ENCODE measurements at regions not wholly inside any gene's neighbourhood (a gene's known extent, or its start where the extent isn't known, plus 50 kb on each side); places are given as distances from the start of the nearest gene placed in this dataset.

DNA sequence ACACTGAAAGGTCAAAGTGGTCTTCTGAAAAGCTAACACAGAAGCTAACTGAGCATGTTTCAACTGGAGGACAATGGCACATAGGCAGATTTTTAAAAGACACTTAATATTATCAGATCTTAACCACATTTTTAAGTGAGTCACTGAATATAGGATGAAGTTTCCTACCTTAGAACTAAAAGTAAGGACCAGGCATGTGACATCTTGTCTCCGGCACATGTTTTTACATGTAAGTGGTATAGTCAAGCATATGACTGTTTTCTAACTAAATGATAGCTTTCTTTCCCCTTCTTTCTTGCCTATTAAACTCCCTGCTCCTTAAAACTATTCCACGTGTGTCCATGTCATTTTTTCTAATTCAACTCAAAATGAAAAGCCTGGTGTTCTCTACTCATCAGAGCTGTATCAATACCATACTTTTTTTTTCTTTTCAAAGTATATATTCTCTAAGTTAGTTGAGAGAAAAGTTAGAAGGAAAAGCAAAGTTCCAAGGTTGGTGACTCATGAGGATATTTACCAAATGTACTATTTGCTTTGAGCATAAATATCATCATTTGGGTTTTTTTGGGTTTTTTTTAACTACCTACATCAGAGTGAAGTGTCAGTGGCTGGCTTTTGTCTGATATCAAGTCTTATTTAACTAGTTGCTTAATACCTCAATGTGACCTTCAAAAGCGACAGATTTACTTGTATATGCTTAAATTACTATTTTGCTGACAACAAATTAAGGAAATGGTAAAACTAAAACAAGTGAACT, 127.5 kb downstream of the CRPPA start:
- Histone ChIP-seq H3K27ac (ENCODE audit: low read depth, low read length) (no peak overlapping the region), H3K4me1 (ENCODE audit: control insufficient read depth in 2 of 2, insufficient read depth in 2 of 2, low read length in 2 of 2) (no peaks in the 10 kb centered on the region), H3K27me3 (ENCODE audit: control insufficient read depth in 2 of 2, insufficient read depth in 2 of 2, low read length in 2 of 2) (no peaks in the 10 kb centered on the region), H3K9me3 (ENCODE audit: control insufficient read depth in 2 of 3, low read length in 3 of 3) (no peaks in the 10 kb centered on the region), H3K4me3 (ENCODE audit: low read length) (no peak overlapping the region), H3K36me3 (ENCODE audit: control insufficient read depth in 2 of 3, insufficient read depth in 3 of 3, low read length in 3 of 3) (no peaks in the 10 kb centered on the region)
- Mint-ChIP-seq H3K4me3 (no peak overlapping the region), H3K9me3 (peaks cover 0 to 2% (median 0%) of the 10 kb centered on the region in 11 donors), H3K27ac (no peak overlapping the region), H3K27me3 (no peaks in the 10 kb centered on the region), H3K4me1 (no peaks in the 10 kb centered on the region), H3K36me3 (no peaks in the 10 kb centered on the region)
- ChIA-PET CTCF (no interaction called here), POLR2A (no interaction called here)
- ATAC-seq (no peak), DNase-seq (no peak)
- intact Hi-C loops (cut with micrococcal nuclease) = no loop called here

DNA sequence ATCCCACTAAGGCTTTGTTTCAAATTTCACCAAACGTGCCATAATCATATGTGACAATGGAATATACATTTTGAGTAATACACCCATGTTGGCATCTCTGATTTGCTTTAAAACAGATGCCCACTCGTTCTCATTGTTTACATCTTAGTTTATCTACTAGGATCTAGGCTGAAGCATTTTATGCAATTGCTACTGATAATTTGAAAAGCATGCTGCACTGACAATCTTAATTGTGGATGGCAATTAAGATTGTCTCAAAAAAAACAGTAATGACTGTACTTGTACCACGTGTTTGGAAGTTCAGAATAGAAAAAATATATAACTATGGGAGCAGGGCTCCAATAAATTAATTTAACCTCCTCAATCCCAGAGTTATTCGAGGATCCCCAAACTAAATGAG, 136.8 kb downstream of the CRPPA start:
- no peak for ATAC-seq
- Mint-ChIP-seq H3K4me3 (no peak overlapping the region), H3K27ac (no peak overlapping the region), H3K9me3 (peaks cover 0 to 9% (median 0%) of the 10 kb centered on the region in 11 donors), H3K4me1 (no peaks in the 10 kb centered on the region), H3K27me3 (no peaks in the 10 kb centered on the region), H3K36me3 (no peaks in the 10 kb centered on the region)
- ChIA-PET POLR2A (no interaction called here), CTCF (no interaction called here)
- H3K4me3 ChIP-seq (ENCODE audit: low read length) = no peak overlapping the region
- no peak overlapping the region for H3K27ac ChIP-seq (ENCODE audit: low read depth, low read length)
- no peaks in the 10 kb centered on the region for H3K27me3 ChIP-seq (ENCODE audit: control insufficient read depth in 2 of 2, insufficient read depth in 2 of 2, low read length in 2 of 2)
- no peaks in the 10 kb centered on the region for H3K36me3 ChIP-seq (ENCODE audit: control insufficient read depth in 2 of 3, insufficient read depth in 3 of 3, low read length in 3 of 3)
- intact Hi-C loops (cut with micrococcal nuclease) = no loop called here
- no peaks in the 10 kb centered on the region for H3K4me1 ChIP-seq (ENCODE audit: control insufficient read depth in 2 of 2, insufficient read depth in 2 of 2, low read length in 2 of 2)
- no peaks in the 10 kb centered on the region for H3K9me3 ChIP-seq (ENCODE audit: control insufficient read depth in 2 of 3, low read length in 3 of 3)
- no peak for DNase-seq

DNA sequence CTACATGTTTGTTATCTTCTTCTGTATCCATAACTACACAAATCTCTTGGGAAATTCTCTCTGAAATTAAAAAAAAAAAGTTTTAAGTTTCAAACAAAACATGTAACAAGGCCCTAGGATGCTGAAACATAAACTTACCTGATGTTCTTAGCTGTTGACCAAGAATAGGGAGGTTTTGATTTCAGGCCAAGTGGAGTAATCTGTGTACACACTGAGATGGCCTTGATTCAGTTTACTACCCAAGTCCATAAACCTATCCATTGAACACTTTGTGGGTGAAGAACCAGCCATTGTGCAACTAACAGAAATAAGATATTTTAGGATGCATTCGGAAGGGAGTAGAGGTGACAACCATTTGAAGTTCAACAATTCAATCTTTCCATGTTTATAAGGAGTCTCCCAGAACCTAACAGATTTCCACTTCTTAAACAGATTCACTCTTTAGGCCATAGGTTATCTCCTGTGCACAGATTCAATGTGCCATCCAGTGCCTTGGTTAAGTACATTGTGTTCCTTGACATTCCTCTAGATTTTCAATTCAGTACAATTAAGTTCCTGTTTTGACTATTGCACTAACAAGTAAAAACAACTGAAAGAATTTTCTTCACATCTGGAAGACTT, 143.1 kb downstream of the CRPPA start:
- DNase-seq = no peak
- no peak overlapping the region for H3K4me3 Mint-ChIP-seq
- Histone ChIP-seq H3K27me3 (ENCODE audit: control insufficient read depth in 2 of 2, insufficient read depth in 2 of 2, low read length in 2 of 2) (no peaks in the 10 kb centered on the region), H3K27ac (ENCODE audit: low read depth, low read length) (no peak overlapping the region), H3K9me3 (ENCODE audit: control insufficient read depth in 2 of 3, low read length in 3 of 3) (no peaks in the 10 kb centered on the region), H3K36me3 (ENCODE audit: control insufficient read depth in 2 of 3, insufficient read depth in 3 of 3, low read length in 3 of 3) (no peaks in the 10 kb centered on the region), H3K4me3 (ENCODE audit: low read length) (no peak overlapping the region), H3K4me1 (ENCODE audit: control insufficient read depth in 2 of 2, insufficient read depth in 2 of 2, low read length in 2 of 2) (no peaks in the 10 kb centered on the region)
- H3K27me3 Mint-ChIP-seq = no peaks in the 10 kb centered on the region
- CTCF ChIA-PET = no interaction called here
- POLR2A ChIA-PET = no interaction called here
- no peak for ATAC-seq
- H3K36me3 Mint-ChIP-seq = no peaks in the 10 kb centered on the region
- H3K27ac Mint-ChIP-seq = no peak overlapping the region
- intact Hi-C loops (cut with micrococcal nuclease) = no loop called here
- H3K4me1 Mint-ChIP-seq = peaks cover 0 to 2% (median 0%) of the 10 kb centered on the region in 7 donors
- H3K9me3 Mint-ChIP-seq = peaks cover 0 to 2% (median 0%) of the 10 kb centered on the region in 11 donors

DNA sequence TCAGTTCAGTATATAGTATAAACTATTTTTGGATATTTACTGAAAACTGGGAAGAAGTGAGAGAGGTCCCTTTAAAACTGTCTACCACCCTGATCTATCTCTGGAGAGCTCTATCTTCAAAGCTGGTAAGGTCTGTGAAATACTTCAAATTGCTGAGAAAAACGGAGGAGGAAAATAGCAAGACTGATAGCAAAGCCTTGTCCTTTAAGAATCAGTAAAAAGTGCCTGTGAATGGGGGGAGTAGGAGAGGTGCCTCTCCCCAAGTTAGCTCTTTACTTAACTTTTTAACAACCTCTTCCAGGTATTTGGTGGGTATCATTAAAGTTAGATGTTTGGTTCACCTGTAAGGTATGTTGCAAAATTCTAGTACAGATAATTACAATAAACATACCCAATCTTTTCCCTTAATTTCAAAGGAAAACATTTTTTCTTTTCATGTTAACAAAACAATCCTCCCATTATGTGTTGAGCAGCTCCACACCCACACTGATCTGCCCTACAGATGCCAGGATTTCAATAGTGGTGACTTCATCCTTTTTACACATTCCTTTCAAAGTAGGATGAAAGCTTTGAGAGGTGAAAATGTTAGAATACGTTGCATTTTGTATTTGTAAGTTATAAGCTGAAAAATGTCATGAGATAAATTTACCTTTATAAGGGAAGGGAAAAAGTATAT, 149.2 kb downstream of the CRPPA start:
- Mint-ChIP-seq H3K27me3 (no peaks in the 10 kb centered on the region), H3K9me3 (no peaks in the 10 kb centered on the region), H3K4me3 (no peak overlapping the region), H3K36me3 (no peaks in the 10 kb centered on the region), H3K27ac (no peak overlapping the region), H3K4me1 (no peaks in the 10 kb centered on the region)
- no peak overlapping the region for H3K4me3 ChIP-seq (ENCODE audit: low read length)
- POLR2A ChIA-PET = no interaction called here
- H3K27me3 ChIP-seq (ENCODE audit: control insufficient read depth in 2 of 2, insufficient read depth in 2 of 2, low read length in 2 of 2) = no peaks in the 10 kb centered on the region
- no peak overlapping the region for H3K27ac ChIP-seq (ENCODE audit: low read depth, low read length)
- H3K36me3 ChIP-seq (ENCODE audit: control insufficient read depth in 2 of 3, insufficient read depth in 3 of 3, low read length in 3 of 3) = no peaks in the 10 kb centered on the region
- intact Hi-C loops (cut with micrococcal nuclease) = no loop called here
- no peaks in the 10 kb centered on the region for H3K9me3 ChIP-seq (ENCODE audit: control insufficient read depth in 2 of 3, low read length in 3 of 3)
- DNase-seq (no peak), ATAC-seq (no peak)
- no peaks in the 10 kb centered on the region for H3K4me1 ChIP-seq (ENCODE audit: control insufficient read depth in 2 of 2, insufficient read depth in 2 of 2, low read length in 2 of 2)
- CTCF ChIA-PET = no interaction called here

DNA sequence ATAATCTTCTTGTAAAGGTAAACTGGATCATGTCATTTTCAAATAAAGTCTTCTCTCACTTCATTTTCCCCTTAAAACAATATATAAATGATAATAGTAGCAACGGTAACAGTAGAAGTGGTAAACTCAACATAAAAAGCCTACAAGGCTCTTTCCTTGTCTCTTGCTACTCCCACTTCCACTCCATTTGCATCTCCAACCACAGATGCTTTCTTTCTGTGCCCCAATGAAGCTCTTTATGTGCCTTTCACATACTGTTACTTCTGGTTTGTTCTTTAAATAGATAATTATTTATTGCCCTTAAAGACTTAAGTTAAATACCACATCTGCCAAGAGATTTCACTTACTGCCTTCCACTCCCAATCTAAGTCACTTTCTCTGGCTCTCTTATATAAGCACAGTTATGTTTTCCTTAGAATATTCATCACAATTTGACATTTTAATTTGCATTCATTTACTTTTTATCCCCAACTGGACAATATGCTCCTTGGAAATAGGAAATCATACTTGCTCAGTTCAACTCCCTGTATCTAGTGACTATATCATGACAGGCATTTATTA, 149.9 kb downstream of the CRPPA start:
- no peak for ATAC-seq
- Mint-ChIP-seq H3K9me3 (no peaks in the 10 kb centered on the region), H3K4me3 (no peak overlapping the region), H3K27ac (no peak overlapping the region), H3K4me1 (no peaks in the 10 kb centered on the region), H3K27me3 (no peaks in the 10 kb centered on the region), H3K36me3 (no peaks in the 10 kb centered on the region)
- Histone ChIP-seq H3K4me1 (ENCODE audit: control insufficient read depth in 2 of 2, insufficient read depth in 2 of 2, low read length in 2 of 2) (no peaks in the 10 kb centered on the region), H3K27me3 (ENCODE audit: control insufficient read depth in 2 of 2, insufficient read depth in 2 of 2, low read length in 2 of 2) (no peaks in the 10 kb centered on the region), H3K4me3 (ENCODE audit: low read length) (no peak overlapping the region), H3K27ac (ENCODE audit: low read depth, low read length) (no peak overlapping the region), H3K9me3 (ENCODE audit: control insufficient read depth in 2 of 3, low read length in 3 of 3) (no peaks in the 10 kb centered on the region), H3K36me3 (ENCODE audit: control insufficient read depth in 2 of 3, insufficient read depth in 3 of 3, low read length in 3 of 3) (no peaks in the 10 kb centered on the region)
- DNase-seq = no peak
- ChIA-PET CTCF (no interaction called here), POLR2A (no interaction called here)
- intact Hi-C loops (cut with micrococcal nuclease) = no loop called here

DNA sequence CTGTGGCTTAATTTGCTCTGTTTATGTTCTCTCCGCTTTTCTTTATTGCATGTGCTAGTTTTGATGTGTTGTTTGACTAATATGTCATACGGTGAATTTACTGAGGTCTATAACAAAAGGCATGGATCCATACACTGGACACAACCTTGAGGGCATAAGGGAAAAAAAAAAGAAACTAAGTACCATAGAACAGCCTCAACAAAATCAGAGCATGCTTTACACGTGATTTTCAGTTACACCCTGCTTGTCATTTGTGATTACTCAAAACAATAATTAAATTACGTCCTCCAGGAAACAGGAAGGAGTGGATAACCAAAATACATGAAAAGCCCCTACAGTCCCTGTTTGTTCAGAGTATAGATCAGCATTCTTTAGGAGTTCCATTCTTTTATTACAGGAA, 150.5 kb downstream of the CRPPA start:
- ChIA-PET POLR2A (no interaction called here), CTCF (no interaction called here)
- Mint-ChIP-seq H3K4me3 (no peak overlapping the region), H3K27ac (no peak overlapping the region), H3K9me3 (no peaks in the 10 kb centered on the region), H3K36me3 (no peaks in the 10 kb centered on the region), H3K27me3 (no peaks in the 10 kb centered on the region), H3K4me1 (no peaks in the 10 kb centered on the region)
- no peaks in the 10 kb centered on the region for H3K4me1 ChIP-seq (ENCODE audit: control insufficient read depth in 2 of 2, insufficient read depth in 2 of 2, low read length in 2 of 2)
- DNase-seq (no peak), ATAC-seq (no peak)
- no peaks in the 10 kb centered on the region for H3K27me3 ChIP-seq (ENCODE audit: control insufficient read depth in 2 of 2, insufficient read depth in 2 of 2, low read length in 2 of 2)
- H3K9me3 ChIP-seq (ENCODE audit: control insufficient read depth in 2 of 3, low read length in 3 of 3) = no peaks in the 10 kb centered on the region
- H3K4me3 ChIP-seq (ENCODE audit: low read length) = no peak overlapping the region
- H3K27ac ChIP-seq (ENCODE audit: low read depth, low read length) = no peak overlapping the region
- intact Hi-C loops (cut with micrococcal nuclease) = no loop called here
- H3K36me3 ChIP-seq (ENCODE audit: control insufficient read depth in 2 of 3, insufficient read depth in 3 of 3, low read length in 3 of 3) = no peaks in the 10 kb centered on the region
